ENCODE measurements at regions not wholly inside any gene's neighbourhood (a gene's known extent, or its start where the extent isn't known, plus 50 kb on each side); places are given as distances from the start of the nearest gene placed in this dataset.

DNA sequence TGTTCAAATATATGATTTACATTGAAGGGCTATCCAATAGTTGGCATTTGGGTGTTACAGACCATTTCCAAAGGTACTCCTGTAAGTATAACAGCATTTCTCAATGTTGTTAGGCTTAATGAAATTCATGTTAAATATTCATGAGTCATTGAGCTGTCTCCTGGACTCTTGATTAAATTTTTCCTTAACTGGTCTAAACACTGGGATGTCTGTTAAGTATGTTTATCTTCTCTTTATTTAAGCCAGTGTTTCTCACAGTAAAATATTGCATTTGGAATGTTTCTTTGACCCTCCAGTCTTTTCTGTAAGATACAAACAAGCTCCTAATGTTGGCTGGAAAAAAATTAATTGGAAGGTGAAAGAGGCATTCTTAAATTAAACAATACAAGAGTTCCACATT lies 402.5 kb upstream of the HTR2A start:
- no peak for TF ChIP-seq ZNF660 (CRISPR knock-in tag; IDR thresholded peaks at IDR 0.05; ENCODE audit: borderline replicate concordance, low read depth)
- TF ChIP-seq KLF12 (CRISPR knock-in tag; IDR thresholded peaks at IDR 0.05; ENCODE audit: borderline replicate concordance) = no peak
- TF ChIP-seq SRF (IDR thresholded peaks at IDR 0.05; ENCODE audit: low read depth, low read length) = no peak
- no peak for TF ChIP-seq HMG20A (CRISPR knock-in tag; IDR thresholded peaks at IDR 0.05; ENCODE audit: borderline replicate concordance)
- no peak for TF ChIP-seq ZNF230 (CRISPR knock-in tag; IDR thresholded peaks at IDR 0.05)
- no peak for TF ChIP-seq ZNF337 (CRISPR knock-in tag; IDR thresholded peaks at IDR 0.05; ENCODE audit: borderline replicate concordance, low read depth)
- TF ChIP-seq, protein P1, sequence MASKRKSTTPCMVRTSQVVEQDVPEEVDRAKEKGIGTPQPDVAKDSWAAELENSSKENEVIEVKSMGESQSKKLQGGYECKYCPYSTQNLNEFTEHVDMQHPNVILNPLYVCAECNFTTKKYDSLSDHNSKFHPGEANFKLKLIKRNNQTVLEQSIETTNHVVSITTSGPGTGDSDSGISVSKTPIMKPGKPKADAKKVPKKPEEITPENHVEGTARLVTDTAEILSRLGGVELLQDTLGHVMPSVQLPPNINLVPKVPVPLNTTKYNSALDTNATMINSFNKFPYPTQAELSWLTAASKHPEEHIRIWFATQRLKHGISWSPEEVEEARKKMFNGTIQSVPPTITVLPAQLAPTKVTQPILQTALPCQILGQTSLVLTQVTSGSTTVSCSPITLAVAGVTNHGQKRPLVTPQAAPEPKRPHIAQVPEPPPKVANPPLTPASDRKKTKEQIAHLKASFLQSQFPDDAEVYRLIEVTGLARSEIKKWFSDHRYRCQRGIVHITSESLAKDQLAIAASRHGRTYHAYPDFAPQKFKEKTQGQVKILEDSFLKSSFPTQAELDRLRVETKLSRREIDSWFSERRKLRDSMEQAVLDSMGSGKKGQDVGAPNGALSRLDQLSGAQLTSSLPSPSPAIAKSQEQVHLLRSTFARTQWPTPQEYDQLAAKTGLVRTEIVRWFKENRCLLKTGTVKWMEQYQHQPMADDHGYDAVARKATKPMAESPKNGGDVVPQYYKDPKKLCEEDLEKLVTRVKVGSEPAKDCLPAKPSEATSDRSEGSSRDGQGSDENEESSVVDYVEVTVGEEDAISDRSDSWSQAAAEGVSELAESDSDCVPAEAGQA (IDR thresholded peaks at IDR 0.05; ENCODE audit: low read depth) = no peak
- TF ChIP-seq, protein P1 (CRISPR knock-in tag; IDR thresholded peaks at IDR 0.05; ENCODE audit: borderline replicate concordance) = no peak
- TF ChIP-seq RAD51 (IDR thresholded peaks at IDR 0.05; ENCODE audit: borderline replicate concordance) = no peak
- TF ChIP-seq MAFF (IDR thresholded peaks at IDR 0.05; ENCODE audit: low read depth, low read length) = no peak
- intact Hi-C loops (cut with micrococcal nuclease; ENCODE audit: unreplicated experiment) (no loop called here), in situ Hi-C loops (cut with HindIII; ENCODE audit: extremely low pct_ligation_motif_present, low pct_unique_long_range_greater_than_20kb) (no loop called here)
- Histone ChIP-seq H3K4me1 (ENCODE audit: insufficient read depth, low read length) (no peaks in the 10 kb centered on the region), H4K20me1 (ENCODE audit: insufficient read depth, low read length) (no peaks in the 10 kb centered on the region), H3K4me2 (ENCODE audit: low read depth, low read length) (no peak overlapping the region), H3K9me3 (ENCODE audit: low read length) (no peaks in the 10 kb centered on the region), H3K27me3 (ENCODE audit: control insufficient read depth in 1 of 2, insufficient read depth in 2 of 2, low read length in 2 of 2) (no peaks in the 10 kb centered on the region), H3K9ac (ENCODE audit: insufficient read depth, low read depth, low read length) (no peak overlapping the region), H3K79me2 (ENCODE audit: insufficient read depth, low read length) (no peaks in the 10 kb centered on the region), H3K36me3 (replicated peaks in 1 of 2; ENCODE audit: control insufficient read depth in 1 of 2, insufficient read depth in 2 of 2, low read length in 2 of 2) (no peaks in the 10 kb centered on the region), H2AFZ (ENCODE audit: low read length) (no peak overlapping the region), H3K4me3 (replicated peaks in 1 of 3; ENCODE audit: insufficient read depth in 1 of 3, low read depth in 2 of 3, low read length in 3 of 3) (no peak overlapping the region), H3K27ac (ENCODE audit: extremely low read length, insufficient read depth, low read length) (no peak overlapping the region)
- ChIA-PET POLR2A (no interaction called here), CTCF (ENCODE audit: low intra/inter-chr PET ratio, low total read pairs) (no interaction called here)
- no peak for ATAC-seq
- FAIRE-seq = no peak
- no peak for DNase-seq (ENCODE audit: low spot score)
- BruUV-seq (replicated peaks) = no TSS peak

Data from HepG2 (cell line).